HG03095 (cell line): ENCODE measurements at regions not wholly inside any gene's neighbourhood (a gene's known extent, or its start where the extent isn't known, plus 50 kb on each side); places are given as distances from the start of the nearest gene placed in this dataset.

Experiments used
- ATAC-seq: cut with Tn5 transposase; IDR thresholded peaks from one replicate; pipeline ENCODE4 v1.9.1; 2021; ENCODE audit warnings: moderate library complexity; ENCODE audit not compliant: unreplicated experiment

DNA sequence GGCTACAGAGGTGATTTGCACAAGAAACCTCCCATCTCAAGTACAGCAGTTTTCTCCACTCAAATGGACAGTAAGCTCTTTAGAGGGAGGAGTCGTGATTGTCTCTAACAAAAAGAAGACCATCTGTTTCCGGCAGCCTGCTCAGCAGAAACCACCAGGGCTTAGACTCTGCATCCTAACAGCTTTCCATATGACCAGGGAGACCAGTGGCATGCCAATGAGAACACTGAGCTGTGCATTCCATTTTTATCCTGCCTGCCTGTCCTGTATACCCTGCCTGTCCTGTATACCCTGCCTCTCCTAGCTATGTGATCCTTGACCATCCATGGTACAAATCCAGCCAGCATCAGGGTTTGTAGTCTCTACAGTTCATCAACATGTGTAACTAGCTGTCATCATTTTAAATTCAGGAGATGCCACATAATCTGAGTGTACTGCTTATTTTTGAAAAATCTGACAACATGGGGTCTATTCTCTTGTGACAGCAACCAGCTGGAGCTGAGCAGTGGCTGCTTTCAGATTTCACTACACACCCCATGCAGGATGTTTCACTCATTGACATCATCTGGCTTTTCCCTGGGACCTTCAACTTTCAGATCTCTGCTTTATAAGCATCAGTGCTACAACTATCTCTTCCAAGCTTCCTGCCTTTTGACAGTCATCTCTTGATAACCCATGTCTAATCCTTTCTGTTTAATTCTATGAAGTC, 50.5 kb upstream of the POU2AF2 start:
- ATAC-seq: no peak

DNA sequence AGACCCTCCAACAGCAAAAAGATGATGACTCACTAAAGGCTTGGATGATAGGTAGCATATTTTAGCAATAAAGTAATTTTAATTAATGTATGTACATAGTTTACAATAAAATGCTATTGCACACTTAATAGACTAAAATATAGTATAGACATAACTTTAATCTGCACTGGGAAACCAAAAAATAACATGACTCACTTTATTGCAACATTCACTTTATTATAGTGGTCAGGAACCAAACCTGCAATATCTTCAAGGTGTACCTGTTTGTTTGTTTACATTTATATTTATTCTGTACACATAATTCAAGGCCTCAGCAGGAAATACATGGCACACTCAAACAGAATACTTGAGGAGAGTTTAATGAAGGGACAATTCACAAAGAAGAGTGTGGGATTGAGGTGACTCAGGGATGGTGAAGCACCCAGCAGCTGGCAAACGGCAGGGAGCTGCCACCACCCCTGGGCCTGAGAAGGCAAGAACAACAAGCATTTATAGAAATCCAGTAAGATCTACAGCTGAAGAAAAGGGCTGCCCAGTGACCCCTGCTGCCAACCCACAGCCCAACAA, 51.5 kb upstream of the POU2AF2 start:
- ATAC-seq: no peak

DNA sequence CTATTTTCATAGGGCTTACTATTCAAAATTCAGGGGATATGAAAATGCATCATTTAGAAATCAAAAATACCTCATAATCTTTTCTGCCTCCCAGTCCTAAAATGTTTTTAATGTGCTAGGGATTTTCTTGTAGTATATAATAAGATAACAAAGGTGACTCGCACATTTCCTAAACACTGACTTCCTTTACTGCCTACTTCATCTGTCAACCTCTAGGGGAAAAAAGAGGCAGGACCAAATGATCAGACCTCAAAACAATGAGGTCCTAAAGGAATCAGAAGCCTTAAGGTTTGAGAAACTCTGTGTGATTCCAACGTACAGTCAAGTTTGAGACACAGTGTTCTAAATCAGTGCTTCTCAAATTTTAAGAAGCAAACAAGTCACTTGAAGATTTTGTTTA, 56.1 kb upstream of the POU2AF2 start:
- ATAC-seq: no peak

DNA sequence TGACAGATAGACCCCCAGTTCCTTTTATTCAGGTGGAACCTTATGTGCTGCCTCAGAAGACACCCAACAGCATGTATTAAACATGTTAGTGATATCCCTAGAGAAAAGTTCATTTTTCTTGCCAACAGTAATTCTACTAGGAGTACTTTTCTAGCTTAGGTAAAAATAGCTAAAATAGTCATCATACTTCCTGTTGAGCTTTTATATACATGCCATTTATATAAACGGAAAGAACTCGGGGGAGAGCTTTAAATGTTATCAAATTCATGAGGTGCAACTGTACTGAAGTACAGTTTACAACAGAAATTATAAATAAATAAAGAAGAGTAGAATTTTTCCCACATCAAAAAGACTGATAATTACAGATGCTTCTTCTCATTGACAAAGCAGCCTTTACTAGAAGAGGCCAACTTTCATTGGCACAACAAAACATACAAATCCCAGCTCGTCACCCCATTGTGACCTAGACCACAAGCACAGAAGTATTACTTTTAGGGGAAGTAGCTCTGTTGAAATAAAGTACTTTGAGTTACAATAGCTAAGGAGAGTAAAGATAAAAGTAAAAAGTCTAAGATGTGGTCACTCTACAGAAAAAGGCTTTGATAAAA, 59.1 kb upstream of the POU2AF2 start:
- ATAC-seq: no peak

DNA sequence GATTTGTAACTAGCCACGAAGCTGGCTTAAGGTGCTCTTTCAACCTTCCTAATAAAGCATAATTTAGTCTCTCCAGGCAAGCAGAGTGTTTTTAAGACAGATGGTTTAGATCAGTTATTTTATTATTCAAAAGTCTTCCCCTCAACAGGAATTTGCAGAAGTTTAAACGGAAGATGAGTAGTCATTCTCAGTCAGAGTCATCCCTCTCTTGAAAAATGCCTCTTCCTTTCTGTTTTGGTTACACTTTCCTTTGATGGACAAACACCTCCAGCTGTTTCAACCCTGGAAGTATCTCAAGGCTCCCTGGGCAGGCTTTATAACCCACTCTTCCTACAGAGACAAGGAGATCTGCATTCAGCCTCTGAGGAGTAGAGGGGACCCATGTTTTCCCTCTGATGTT, 60.3 kb upstream of the POU2AF2 start:
- no peak for ATAC-seq

DNA sequence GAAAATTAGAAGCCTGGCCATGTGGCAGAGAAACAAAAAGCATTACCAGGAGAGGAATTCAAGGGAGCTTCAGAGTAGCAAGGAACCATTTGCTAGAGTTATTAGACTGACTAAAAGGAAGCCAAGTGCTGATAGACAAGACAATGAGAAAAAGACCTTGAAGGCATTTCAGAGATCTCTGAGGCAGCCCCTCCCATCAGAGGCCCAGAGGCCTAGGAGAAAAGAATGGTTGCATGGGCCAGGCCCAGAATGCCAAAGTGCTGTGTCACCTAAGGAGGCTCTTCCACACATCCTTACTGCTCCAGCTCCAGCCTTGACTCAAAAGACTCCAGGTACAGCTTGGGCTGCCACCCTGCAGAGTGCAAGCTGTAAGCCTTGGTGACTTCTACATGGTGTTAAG, 61.8 kb upstream of the POU2AF2 start:
- ATAC-seq: no peak

DNA sequence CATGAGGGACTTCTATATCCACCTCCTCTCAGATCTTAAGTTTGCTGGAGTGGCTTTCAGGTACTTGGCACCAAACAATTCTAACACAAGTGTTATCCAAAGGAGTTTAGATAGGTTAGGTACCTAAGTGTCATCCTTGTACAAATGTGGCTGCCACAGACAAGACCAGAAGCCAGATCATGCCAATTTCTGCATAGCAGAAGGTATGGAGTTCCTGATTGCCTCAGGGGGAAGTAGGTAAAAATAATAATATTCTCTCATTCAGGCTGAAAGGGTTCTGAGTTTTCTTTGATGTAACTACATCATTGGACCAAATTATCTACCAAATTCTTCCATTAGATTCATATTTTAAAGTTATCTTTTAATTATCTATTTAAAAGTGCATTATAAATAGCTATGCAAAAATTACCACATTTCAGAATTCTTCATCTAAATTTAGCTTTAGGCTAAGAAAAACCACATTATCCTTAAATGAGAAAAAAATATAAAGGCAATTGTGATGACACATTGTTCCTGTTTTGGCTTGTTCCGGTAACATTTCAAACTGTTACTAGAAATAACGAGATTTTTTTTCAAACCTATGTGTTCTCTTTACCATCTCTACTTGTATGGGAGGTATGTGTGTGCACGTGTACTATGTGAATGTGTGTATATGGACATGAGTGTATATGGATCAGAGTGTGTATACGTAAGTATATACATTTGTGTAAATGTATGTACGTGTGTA, 66.2 kb upstream of the POU2AF2 start:
- ATAC-seq: no peak

DNA sequence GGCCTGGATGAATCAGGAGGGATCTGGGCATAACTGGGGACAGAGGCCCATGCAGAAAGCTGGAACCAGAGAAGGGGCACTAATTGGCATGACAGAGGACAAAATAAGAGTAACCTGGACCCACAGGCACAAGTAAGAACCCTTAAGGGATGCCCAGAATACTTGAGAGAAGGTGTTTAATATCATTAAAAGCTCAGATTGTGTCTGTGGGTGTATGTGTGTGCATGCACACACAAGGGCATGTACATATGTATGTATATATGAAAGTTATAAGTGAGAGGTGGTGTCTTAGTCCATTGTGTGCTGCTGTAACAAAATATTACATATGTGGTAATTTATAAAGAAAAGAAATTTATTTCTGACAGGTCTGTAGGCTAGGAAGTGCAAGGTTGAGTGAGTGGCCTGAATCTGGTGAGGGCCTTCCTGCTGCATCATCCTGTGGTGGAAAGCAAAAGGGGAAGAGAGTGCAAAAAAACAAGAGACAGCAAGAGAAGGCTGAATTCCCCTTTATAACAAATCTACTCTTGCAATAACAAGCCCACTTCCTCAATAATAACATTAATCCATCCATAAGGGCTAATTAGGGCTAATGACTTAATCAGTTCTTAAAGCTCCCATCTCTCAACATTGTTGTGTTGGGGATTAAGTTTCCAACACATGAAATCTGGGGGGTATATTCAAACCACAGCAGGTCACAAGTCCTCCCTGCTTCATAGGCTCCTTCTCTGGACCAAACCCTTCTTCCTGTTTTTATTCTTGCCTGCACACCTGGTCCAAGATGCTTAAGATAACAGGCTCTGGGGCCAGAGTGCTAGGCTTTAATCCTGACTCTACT, 68.3 kb upstream of the POU2AF2 start:
- ATAC-seq: peak; percentile 72

DNA sequence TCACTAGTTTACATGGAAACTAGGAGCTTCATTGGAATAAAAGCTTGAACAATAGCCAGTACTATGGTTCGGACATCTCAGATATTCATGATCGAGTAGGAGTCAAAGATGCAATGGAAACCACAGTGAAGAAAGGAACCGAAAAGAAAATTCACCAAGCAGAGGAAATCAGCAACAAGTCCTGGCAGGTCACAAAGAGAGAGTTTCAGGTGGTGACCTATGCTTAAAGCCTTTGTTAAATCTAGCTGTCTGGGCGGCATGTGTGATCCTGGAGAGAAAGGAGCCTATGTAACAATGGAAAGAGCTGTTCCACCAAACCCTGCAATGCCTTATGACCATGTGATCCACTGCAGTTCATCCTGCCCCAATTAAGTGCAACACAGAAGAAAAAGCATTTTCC, 68.9 kb upstream of the POU2AF2 start:
- ATAC-seq: no peak

DNA sequence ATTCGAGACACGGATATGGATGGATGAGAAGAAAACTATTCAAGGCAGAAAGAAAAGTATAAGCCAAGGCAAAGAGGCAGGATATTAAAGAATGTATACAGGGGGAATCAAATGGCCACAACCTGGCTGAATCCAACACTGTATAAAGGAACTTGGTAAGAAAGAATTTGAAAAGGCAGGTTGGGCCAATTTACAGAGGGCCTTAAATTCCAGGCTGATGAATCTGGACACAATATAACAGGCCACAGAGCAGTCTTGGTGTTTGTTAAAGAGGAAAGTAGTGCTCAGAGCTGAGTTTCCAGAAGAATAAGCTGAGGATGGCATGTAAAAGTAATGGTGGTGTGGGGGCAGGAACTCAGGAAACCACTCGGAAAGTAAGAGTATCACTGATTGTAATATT, 72.3 kb upstream of the POU2AF2 start:
- no peak for ATAC-seq

DNA sequence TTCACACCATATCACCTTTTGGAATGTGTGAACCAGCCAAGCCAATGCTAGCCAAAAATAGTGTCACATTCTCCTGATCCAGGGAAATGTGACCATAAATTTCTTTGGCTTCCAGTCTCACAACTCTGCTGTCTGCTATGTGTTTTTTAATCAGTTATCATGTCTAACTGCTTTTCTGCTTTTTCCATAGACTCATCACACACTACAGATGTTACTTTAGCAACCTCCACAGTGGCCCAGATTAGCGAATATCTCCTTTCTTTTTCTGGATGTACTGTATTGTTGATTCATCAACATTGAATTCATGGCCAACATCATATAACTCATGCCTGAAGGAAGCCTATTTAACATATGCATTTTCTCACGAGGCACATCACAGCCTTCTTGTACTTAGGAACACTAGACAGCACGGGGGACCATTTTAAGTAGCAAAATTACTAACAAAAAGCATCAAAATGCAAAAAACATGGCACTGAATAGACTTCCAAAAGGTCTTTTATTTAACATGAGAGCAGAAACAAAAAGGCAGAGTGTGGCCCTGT, 73.1 kb upstream of the POU2AF2 start:
- ATAC-seq: no peak

DNA sequence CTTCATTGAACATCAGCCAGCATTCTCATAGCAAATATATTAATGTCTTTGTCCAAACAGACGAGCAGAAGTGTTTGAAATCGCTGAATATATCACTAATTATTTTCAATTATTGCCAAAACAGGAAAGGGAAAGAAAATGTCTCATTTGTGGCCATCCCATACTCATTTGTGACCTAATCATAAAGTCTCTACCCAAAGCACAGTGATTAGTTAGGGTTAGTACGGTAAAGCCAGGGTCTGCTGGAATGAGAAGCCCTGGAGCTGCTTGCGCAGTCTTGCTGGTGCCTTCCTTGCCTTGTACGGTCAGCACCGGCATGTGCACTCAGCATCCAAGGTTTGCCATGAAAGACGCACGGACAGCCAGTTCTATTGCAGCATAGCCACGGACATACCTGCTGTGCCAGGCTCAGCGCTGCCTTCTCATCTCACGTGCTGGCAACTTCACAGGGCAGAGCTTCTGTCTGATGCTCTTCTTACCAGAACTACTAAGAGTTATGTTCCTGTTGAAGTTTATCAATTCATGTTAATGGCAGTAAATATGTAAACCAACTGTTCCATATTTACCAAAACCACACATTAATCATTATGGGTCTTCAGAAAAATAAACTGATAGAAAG, 74.7 kb upstream of the POU2AF2 start:
- no peak for ATAC-seq

DNA sequence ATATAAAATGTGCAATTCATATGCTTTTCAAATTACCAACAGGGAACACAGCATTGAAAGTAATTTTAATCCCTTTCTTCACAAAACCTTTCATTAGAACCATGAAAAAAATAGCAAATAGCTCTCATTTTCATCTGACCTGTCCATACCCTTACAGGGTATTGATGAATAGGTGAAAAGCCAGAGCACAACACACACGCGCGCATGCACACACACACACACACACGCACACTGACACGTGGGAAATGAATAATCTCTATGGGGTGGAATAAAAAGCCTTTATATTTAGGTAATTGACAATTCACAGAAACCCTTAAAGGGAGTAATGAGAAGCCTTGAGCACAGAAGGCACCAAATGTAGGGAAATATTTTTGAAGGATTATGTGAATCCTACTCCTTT, 76.2 kb upstream of the POU2AF2 start:
- no peak for ATAC-seq

DNA sequence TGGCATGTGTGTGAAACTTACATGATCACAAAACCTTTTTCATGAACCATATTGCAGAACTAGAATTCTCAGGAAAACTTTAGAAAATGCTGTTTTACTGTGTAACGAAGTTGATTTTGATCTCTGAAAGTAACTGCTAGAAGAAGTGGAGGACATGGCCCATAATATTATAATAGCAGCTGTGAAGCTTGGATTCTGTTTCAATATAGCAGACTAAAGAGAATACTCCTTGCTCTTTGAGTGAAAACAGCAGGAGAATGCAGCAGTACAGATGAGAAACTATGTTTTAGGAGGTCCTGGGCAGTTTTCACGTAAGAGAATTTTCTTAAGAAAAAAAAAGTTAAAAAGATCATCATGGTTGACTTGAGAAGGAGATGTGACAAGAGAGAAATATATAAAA, 76.7 kb upstream of the POU2AF2 start:
- ATAC-seq: no peak

DNA sequence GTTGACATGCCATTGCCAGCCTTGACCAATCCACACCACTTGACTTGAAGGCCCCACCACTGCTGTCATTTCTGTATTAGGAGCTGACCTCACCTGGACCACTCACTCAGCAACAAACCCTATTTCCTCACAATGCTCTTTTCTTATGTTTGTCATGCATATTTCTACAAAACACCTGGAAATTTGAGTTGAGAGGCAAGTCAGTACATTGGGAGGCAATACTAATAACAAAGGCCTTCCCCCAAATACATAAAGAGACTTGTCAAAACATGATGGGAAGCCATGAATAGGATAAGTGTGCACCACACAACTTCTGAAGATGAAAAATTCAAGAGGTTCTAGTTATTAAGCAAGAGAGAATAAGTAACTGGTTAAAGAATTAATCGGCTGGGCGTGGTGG, 77.9 kb upstream of the POU2AF2 start:
- ATAC-seq: no peak

DNA sequence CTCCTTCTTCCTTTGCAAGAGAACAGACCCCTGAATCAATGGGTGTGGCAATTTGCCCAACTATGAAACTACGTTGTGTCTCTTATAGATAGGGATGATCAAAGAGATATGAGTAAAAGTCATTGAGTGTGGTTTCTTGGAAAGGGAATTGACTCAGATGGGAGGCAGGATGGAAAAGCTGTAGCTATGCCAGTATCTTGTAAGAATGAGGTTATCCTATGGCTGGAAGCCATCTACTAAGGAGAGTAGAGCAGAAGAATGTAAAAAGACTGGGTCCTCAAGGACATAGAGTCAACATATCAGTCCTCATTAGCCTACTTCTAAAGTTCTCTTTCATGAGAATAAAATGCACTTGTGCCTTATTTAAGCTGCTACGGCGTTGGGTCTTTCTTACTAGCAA, 78.9 kb upstream of the POU2AF2 start:
- ATAC-seq: no peak

DNA sequence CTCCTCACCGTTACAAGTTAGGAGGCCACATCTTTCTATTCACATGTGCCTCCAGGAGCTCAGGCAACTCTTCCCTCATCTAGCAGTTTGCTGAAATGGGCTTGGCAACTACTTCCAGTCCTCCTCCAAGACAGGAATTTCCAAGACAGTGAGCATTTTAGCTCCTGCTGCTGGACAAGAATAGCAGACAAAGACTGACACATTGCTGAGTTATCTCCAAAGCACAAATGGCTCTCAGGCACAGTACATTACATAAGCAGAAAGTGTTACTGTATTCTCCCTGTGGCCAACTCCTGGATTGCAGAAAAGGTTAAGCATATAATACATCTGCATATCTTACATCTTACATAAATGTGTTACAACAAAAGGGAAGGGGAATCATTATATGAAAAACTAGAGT, 83.2 kb upstream of the POU2AF2 start:
- ATAC-seq: no peak

DNA sequence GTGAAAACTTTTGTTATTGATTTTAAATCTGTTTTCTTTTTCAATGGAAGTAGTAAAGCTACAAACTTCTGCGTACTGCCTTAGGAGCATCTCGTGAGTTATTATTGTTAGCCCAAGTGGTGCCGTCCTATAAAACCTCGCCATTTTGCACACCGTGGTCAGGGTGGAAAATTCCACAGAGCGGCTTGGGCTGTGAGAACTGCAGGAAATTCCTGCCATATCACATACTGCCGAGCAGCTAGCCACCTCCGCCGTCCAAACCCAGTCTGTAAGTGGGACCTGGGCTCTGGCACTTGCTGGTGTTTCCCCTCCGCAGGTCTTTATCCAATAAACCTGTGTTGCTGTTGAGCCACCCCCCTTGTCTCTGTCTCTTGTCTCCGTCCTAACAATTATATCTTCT, 88.0 kb upstream of the POU2AF2 start:
- ATAC-seq: no peak

DNA sequence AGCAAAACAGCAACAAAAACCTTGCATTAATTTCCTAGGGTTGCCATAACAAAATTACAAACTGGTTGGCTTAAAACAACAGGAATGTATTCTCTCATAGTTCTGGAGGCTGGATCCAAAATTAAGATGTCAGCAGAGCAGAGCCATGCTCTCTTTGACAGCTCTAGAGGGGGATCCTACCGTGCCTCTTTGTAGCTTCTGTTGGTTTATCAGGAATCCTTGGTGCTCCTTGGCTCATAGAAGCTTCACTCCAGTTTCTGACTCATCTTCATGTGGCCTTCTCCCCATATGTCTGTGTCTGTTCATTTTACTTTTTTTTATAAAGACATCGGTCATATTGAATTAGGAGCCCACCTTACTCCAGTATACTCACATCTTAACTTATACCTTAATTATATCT, 90.5 kb upstream of the POU2AF2 start:
- no peak for ATAC-seq

DNA sequence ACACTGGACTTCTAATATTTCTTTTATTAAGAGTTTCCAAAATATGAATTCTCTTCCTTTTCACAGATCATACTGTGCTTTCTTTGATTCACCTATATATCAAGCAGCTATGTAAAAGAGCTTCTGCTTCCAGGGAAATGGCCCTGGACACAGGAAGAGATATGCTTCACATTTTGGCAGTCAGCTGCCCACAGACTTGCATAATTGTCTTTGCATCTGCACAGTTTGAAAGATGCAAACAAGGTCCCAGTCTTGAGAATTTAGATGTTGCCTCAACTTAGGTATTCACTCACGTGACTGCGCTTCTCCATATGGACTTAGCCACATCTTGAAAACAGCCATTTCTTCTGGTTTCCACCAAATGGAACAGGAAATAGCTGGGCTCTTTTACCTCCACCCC, 92.3 kb upstream of the POU2AF2 start:
- no peak for ATAC-seq
